Vagina (tissue), 2 donors: ENCODE measurements at regions not wholly inside any gene's neighbourhood (a gene's known extent, or its start where the extent isn't known, plus 50 kb on each side); places are given as distances from the start of the nearest gene placed in this dataset.
"Not testable (repeated sequence)": the region's sequence is repeated elsewhere in the genome, so short reads cannot be mapped to it uniquely, and the experiment has no call there.

Experiments
- POLR2A ChIP-seq, 2 donors: fragments of 450-650 bp; IDR thresholded peaks; one replicate each; pipeline ENCODE4 v1.6.1; 2017; ENCODE audit warnings: antibody characterized with exemption in 2 of 2, mild to moderate bottlenecking in 2 of 2, moderate library complexity in 2 of 2
- POLR2AphosphoS5 ChIP-seq, 2 donors: sonication (generic); formaldehyde crosslinking; IDR thresholded peaks; one replicate each; pipeline ENCODE4 v1.9.0; 2017; ENCODE audit warnings: antibody characterized with exemption in 2 of 2, mild to moderate bottlenecking in 2 of 2, low read depth in 1 of 2; ENCODE audit not compliant: insufficient read depth in 1 of 2
- TF ChIP-seq, protein P1 (sequence below), 3 experiments: fragments of 450-650 bp in 2 of 3; fragments of 200-600 bp in 1 of 3; sonication (generic) in 1 of 3; IDR thresholded peaks; one replicate each; pipeline ENCODE4 v1.5.1; 2017 to 2019; ENCODE audit warnings: antibody characterized with exemption in 3 of 3, mild to moderate bottlenecking in 2 of 3, moderate library complexity in 2 of 3

DNA sequence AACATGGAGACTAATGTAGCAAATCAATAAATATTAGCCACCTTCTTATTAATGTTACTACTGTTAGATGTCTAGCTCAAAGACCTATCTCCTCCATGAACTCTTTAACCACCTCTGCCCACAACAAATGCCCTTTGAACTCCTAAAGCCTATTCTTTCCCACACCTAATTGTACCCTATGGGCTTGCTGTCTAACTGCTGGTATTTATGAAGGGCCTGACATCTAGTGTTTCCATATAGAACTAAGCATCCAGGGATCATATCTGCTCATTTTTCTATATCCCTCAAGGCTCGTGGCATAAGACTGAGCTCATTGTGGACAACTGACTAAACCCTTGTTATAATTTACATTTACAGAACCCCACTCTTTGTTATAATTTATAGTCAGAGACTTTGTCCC, 109.8 kb downstream of the TRIM69 start:
- TF ChIP-seq, protein P1, sequence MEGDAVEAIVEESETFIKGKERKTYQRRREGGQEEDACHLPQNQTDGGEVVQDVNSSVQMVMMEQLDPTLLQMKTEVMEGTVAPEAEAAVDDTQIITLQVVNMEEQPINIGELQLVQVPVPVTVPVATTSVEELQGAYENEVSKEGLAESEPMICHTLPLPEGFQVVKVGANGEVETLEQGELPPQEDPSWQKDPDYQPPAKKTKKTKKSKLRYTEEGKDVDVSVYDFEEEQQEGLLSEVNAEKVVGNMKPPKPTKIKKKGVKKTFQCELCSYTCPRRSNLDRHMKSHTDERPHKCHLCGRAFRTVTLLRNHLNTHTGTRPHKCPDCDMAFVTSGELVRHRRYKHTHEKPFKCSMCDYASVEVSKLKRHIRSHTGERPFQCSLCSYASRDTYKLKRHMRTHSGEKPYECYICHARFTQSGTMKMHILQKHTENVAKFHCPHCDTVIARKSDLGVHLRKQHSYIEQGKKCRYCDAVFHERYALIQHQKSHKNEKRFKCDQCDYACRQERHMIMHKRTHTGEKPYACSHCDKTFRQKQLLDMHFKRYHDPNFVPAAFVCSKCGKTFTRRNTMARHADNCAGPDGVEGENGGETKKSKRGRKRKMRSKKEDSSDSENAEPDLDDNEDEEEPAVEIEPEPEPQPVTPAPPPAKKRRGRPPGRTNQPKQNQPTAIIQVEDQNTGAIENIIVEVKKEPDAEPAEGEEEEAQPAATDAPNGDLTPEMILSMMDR (IDR thresholded peaks at IDR 0.05): not testable (repeated sequence)
- not testable (repeated sequence) for TF ChIP-seq POLR2AphosphoS5 (IDR thresholded peaks at IDR 0.05; ENCODE audit: insufficient read depth in 1 of 2, low read depth in 1 of 2); POLR2A (IDR thresholded peaks at IDR 0.05)
